Fibroblast of pulmonary artery (primary cell): ENCODE measurements at regions not wholly inside any gene's neighbourhood (a gene's known extent, or its start where the extent isn't known, plus 50 kb on each side); places are given as distances from the start of the nearest gene placed in this dataset.

ENCODE experiments used
- DNase-seq: peaks from one replicate; pipeline ENCODE4 v3.0.0-alpha.2; 2010; ENCODE audit warnings: low read depth
- H3K4me3 ChIP-seq: replicated peaks from 2 replicates; pipeline ENCODE4 v1.5.1; 2011; ENCODE audit warnings: low read depth, mild to moderate bottlenecking, control low read depth, low read length, moderate library complexity
- CTCF ChIP-seq: IDR thresholded peaks from 2 replicates; pipeline ENCODE4 v1.5.1; 2011; ENCODE audit warnings: mild to moderate bottlenecking, control low read depth, low read length, inconsistent platforms; ENCODE audit errors: missing control alignments

DNA sequence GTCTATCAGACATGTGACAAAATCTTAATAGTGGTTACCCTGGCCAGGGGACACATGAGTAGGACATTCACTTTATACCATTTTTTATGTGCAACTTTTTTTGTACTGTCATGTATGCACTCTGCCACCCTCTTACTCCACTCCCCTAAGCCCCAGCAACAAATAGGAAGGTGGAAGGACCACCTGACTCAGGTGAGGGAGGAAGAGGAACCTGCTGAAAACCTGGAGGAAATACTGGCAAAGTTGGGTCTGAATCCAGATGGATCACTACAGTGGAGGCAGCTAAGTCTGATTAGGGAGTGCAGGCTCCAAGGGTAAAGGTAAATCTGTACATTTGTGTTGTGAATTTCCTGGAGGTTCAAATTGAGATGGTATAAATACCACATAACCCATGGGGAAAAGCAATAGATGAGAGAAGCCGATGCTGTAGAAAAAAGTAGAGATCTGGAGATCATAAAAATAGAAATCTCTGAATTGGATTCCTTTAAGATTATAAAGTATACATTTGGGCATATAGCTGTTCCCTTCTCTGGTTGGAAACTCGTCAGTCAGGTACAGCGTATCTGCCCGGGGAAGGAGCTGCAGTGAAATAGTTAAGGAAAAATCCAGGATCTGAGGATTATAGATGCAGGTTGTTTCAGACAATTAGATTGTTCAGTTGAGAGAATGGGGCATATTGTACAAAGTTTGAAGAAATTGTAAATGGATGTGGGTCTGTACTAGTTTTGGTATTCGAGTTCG is 52.2 kb upstream of the OR9Q1 start:
- no peak overlapping the region for H3K4me3 ChIP-seq
- no peak for DNase-seq
- TF ChIP-seq CTCF, result no peak

DNA sequence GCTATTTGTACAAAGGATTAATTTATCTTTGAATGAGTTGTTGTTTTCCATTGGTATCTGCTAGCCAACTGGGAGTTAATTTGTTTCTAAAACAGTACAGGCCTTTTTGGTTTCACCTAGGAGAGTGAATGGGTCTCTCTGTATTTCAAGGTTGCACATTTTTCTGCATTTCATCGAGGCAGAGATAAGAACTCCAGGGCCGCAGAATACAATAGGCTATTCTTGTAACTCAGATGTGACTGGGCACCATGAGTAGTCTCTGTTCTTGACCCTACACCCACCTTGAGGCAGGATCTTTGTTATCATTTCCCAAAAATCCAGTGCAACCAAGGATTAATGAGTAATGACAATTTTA is 51.7 kb upstream of the OR9Q1 start:
- DNase-seq, result no peak
- no peak overlapping the region for H3K4me3 ChIP-seq
- no peak for TF ChIP-seq CTCF
